Lung (tissue), 11 donors: ENCODE measurements at regions not wholly inside any gene's neighbourhood (a gene's known extent, or its start where the extent isn't known, plus 50 kb on each side); places are given as distances from the start of the nearest gene placed in this dataset.

Experiments used
- ATAC-seq: fragments of 200-7000 bp; cut with Tn5 transposase; one replicate; pipeline ENCODE4 v1.9.1; 2020; ENCODE audit warnings: moderate number of reproducible peaks; ENCODE audit not compliant: insufficient read depth, low FRiP score
- DNase-seq, 3 donors: peaks; one replicate each; pipeline ENCODE4 v3.0.0-alpha.2; 2013 to 2017
- H3K27ac ChIP-seq, 2 donors: one replicate each; pipeline ENCODE4 v1.5.1; 2013; ENCODE audit warnings: mild to moderate bottlenecking in 2 of 2, moderate library complexity in 2 of 2, control low read depth in 1 of 2, inconsistent platforms in 1 of 2, low read depth in 1 of 2, low read length in 1 of 2
- H3K27me3 ChIP-seq, 3 donors: one replicate each; pipeline ENCODE4 v1.5.1; 2013; ENCODE audit warnings: low read length in 2 of 3; ENCODE audit not compliant: control insufficient read depth in 3 of 3, insufficient read depth in 3 of 3
- H3K36me3 ChIP-seq, 4 donors: one replicate each; pipeline ENCODE4 v1.5.1; 2013; ENCODE audit warnings: low read length in 4 of 4, mild to moderate bottlenecking in 1 of 4, moderate library complexity in 1 of 4; ENCODE audit not compliant: control insufficient read depth in 4 of 4, insufficient read depth in 4 of 4
- H3K4me1 ChIP-seq, 5 donors: one replicate each; pipeline ENCODE4 v1.5.1; 2013; ENCODE audit warnings: low read length in 5 of 5, mild to moderate bottlenecking in 2 of 5, moderate library complexity in 1 of 5; ENCODE audit not compliant: control insufficient read depth in 5 of 5, insufficient read depth in 5 of 5
- H3K4me3 ChIP-seq: one replicate; pipeline ENCODE4 v1.5.1; 2013; ENCODE audit warnings: mild to moderate bottlenecking, control low read depth, moderate library complexity
- H3K9ac ChIP-seq, 2 donors: one replicate each; pipeline ENCODE4 v1.5.1; 2013; ENCODE audit warnings: low read length in 2 of 2, control low read depth in 1 of 2; ENCODE audit not compliant: insufficient read depth in 1 of 2
- H3K9me3 ChIP-seq, 4 donors: one replicate each; pipeline ENCODE4 v1.5.1; 2013; ENCODE audit warnings: low read length in 3 of 4, mild to moderate bottlenecking in 1 of 4, moderate library complexity in 1 of 4; ENCODE audit not compliant: control insufficient read depth in 4 of 4, insufficient read depth in 3 of 4
- WGBS, 2 donors: extraction: QIAGEN DNeasy Blood & Tissue Kit; methylation state at CpG; one replicate each; pipeline ENCODE4 v1.1.7; 2013; 5-methylcytosine and 5-hydroxymethylcytosine counted together
- TF ChIP-seq, protein P1 (sequence below): IDR thresholded peaks from 2 replicates; pipeline ENCODE4 v1.5.1; 2012; ENCODE audit warnings: mild to moderate bottlenecking; ENCODE audit errors: control extremely low read depth, extremely low read depth
- donor health status: control.
- donor health status: control.
- donor health status: Bipolar disorder and iron deficiency.
- donor health status: healthy.
- donor health status: DM: yes; HTN: yes; CAD: no.

DNA sequence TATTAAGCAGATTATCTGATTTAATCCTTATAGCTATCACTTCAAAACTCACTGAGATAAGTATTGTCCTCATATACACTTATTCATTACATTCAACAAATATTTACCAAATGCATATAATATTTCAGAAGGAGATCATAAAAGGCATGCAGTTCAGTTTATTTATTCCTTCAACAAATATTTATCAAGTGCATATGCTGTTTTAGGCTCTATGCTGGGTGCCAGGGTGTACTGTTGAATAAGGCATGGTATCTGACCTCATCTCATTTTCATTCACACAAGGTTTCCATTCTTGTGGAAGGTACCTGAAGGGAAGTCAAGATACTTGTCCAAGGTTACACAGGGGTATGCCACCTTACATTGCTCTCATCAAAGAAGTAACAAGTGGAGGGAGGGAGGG lies 213.0 kb downstream of the INSIG2 start:
- H3K36me3 ChIP-seq: no peaks in the 10 kb centered on the region
- ATAC-seq (no peak), DNase-seq (no peak)
- H3K9ac ChIP-seq: no peak overlapping the region
- H3K27ac ChIP-seq: no peak overlapping the region
- H3K4me3 ChIP-seq: no peak overlapping the region
- TF ChIP-seq, protein P1, sequence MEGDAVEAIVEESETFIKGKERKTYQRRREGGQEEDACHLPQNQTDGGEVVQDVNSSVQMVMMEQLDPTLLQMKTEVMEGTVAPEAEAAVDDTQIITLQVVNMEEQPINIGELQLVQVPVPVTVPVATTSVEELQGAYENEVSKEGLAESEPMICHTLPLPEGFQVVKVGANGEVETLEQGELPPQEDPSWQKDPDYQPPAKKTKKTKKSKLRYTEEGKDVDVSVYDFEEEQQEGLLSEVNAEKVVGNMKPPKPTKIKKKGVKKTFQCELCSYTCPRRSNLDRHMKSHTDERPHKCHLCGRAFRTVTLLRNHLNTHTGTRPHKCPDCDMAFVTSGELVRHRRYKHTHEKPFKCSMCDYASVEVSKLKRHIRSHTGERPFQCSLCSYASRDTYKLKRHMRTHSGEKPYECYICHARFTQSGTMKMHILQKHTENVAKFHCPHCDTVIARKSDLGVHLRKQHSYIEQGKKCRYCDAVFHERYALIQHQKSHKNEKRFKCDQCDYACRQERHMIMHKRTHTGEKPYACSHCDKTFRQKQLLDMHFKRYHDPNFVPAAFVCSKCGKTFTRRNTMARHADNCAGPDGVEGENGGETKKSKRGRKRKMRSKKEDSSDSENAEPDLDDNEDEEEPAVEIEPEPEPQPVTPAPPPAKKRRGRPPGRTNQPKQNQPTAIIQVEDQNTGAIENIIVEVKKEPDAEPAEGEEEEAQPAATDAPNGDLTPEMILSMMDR: no peak
- peaks cover 0 to 7% (median 0%) of the 10 kb centered on the region in 4 donors for H3K9me3 ChIP-seq
- H3K4me1 ChIP-seq: no peaks in the 10 kb centered on the region
- H3K27me3 ChIP-seq: peaks cover 0 to 4% (median 0%) of the 10 kb centered on the region in 3 donors

DNA sequence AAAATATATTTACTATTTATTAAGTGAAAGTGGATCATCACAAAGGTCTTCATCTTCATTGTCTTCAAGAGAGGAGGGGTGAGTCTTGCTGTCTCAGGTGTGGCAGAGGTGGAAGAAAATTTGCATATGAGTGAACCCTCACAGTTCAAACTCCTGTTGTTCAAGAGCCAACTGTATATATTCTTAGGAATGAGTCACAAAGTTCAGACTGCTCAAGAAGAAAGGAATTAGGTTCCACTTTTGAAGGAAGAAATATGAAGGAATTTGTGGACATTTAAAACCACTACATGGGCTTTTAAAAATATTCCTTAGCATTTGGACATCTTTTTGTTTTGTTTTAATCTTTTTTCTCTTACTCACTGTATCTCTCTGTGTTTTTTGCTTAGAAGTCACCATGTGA lies 212.6 kb downstream of the INSIG2 start:
- no peak for DNase-seq
- peaks cover 0 to 7% (median 0%) of the 10 kb centered on the region in 4 donors for H3K9me3 ChIP-seq
- no peak overlapping the region for H3K4me3 ChIP-seq
- no peaks in the 10 kb centered on the region for H3K4me1 ChIP-seq
- peaks cover 0 to 4% (median 0%) of the 10 kb centered on the region in 3 donors for H3K27me3 ChIP-seq
- no peak for ATAC-seq
- no peaks in the 10 kb centered on the region for H3K36me3 ChIP-seq
- H3K9ac ChIP-seq: no peak overlapping the region
- TF ChIP-seq, protein P1: no peak
- no peak overlapping the region for H3K27ac ChIP-seq

DNA sequence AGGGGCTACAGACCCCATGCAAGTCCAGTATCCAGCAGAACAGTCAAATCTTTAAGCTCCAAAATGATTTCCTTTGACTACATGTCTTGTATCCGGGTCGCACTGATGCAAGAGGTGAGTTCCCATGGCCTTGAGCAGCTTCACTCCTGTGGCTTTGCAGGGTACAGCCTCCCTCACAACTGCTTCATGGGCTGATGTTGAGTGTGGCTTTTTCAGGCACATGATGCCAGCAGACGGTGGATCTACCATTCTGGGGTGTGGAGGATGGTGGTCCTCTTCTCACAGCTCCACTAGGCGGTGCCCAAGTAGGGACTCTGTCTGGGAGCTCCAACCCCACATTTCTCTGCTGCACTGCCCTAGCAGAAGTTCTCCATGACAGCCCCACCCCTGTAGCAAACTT lies 208.4 kb downstream of the INSIG2 start:
- Histone ChIP-seq H3K9ac (no peak overlapping the region), H3K4me1 (no peaks in the 10 kb centered on the region), H3K27me3 (peaks cover 0 to 6% (median 0%) of the 10 kb centered on the region in 3 donors), H3K9me3 (peaks cover 0 to 7% (median 0%) of the 10 kb centered on the region in 4 donors), H3K27ac (no peak overlapping the region), H3K36me3 (no peaks in the 10 kb centered on the region), H3K4me3 (no peak overlapping the region)
- ATAC-seq (no peak), DNase-seq (no peak)
- 90 to 91% methylated on average over 4 of the region's 4 CpGs for WGBS, 2 donors
- TF ChIP-seq, protein P1: no peak
